ENCODE measurements at regions not wholly inside any gene's neighbourhood (a gene's known extent, or its start where the extent isn't known, plus 50 kb on each side); places are given as distances from the start of the nearest gene placed in this dataset.
"Not testable (repeated sequence)": the region's sequence is repeated elsewhere in the genome, so short reads cannot be mapped to it uniquely, and the experiment has no call there.

- not testable (repeated sequence) for DNase-seq (ENCODE audit: low read depth, low spot score); H3K4me3 ChIP-seq (ENCODE audit: low read length)
Observed at GRCh38 chr2:187910922-187911321, 356.7 kb upstream of the TFPI start.

- no peak overlapping the region for H3K4me3 ChIP-seq (ENCODE audit: low read length)
- DNase-seq (ENCODE audit: low read depth, low spot score) = no peak
Observed at GRCh38 chr2:187912950-187913349, 358.7 kb upstream of the TFPI start.

GRCh38 chr2:187915810-187916209 lies 361.6 kb upstream of the TFPI start:
- H3K4me3 ChIP-seq (ENCODE audit: low read length) = no peak overlapping the region
- no peak for DNase-seq (ENCODE audit: low read depth, low spot score)

GRCh38 chr2:187916799-187917198 lies 362.6 kb upstream of the TFPI start:
- DNase-seq (ENCODE audit: low read depth, low spot score) = no peak
- H3K4me3 ChIP-seq (ENCODE audit: low read length) = no peak overlapping the region

GRCh38 chr2:187917535-187917934 lies 363.3 kb upstream of the TFPI start:
- DNase-seq (ENCODE audit: low read depth, low spot score) = no peak
- H3K4me3 ChIP-seq (ENCODE audit: low read length) = no peak overlapping the region

GRCh38 chr2:187918996-187919821 lies 365.0 kb upstream of the TFPI start:
- DNase-seq (ENCODE audit: low read depth, low spot score) = no peak
- H3K4me3 ChIP-seq (ENCODE audit: low read length) = no peak overlapping the region

GRCh38 chr2:187920511-187920910 lies 366.3 kb upstream of the TFPI start:
- DNase-seq (ENCODE audit: low read depth, low spot score) = no peak
- H3K4me3 ChIP-seq (ENCODE audit: low read length) = no peak overlapping the region

- H3K4me3 ChIP-seq (ENCODE audit: low read length) = no peak overlapping the region
- DNase-seq (ENCODE audit: low read depth, low spot score) = no peak
Observed at GRCh38 chr2:187922846-187923245, 368.6 kb upstream of the TFPI start.

- H3K4me3 ChIP-seq (ENCODE audit: low read length) = no peak overlapping the region
- DNase-seq (ENCODE audit: low read depth, low spot score) = no peak
Observed at GRCh38 chr2:187924293-187924692, 367.4 kb upstream of the GULP1 start.

- DNase-seq (ENCODE audit: low read depth, low spot score) = no peak
- no peak overlapping the region for H3K4me3 ChIP-seq (ENCODE audit: low read length)
Observed at GRCh38 chr2:187934236-187934635, 357.4 kb upstream of the GULP1 start.

- H3K4me3 ChIP-seq (ENCODE audit: low read length) = no peak overlapping the region
- no peak for DNase-seq (ENCODE audit: low read depth, low spot score)
Observed at GRCh38 chr2:187934692-187935091, 357.0 kb upstream of the GULP1 start.

- no peak overlapping the region for H3K4me3 ChIP-seq (ENCODE audit: low read length)
- DNase-seq (ENCODE audit: low read depth, low spot score) = no peak
Observed at GRCh38 chr2:187935126-187935525, 356.5 kb upstream of the GULP1 start.

GRCh38 chr2:187936228-187936627 lies 355.4 kb upstream of the GULP1 start:
- no peak overlapping the region for H3K4me3 ChIP-seq (ENCODE audit: low read length)
- no peak for DNase-seq (ENCODE audit: low read depth, low spot score)

GRCh38 chr2:187939180-187939579 lies 352.5 kb upstream of the GULP1 start:
- DNase-seq (ENCODE audit: low read depth, low spot score) = no peak
- no peak overlapping the region for H3K4me3 ChIP-seq (ENCODE audit: low read length)

- DNase-seq (ENCODE audit: low read depth, low spot score) = no peak
- no peak overlapping the region for H3K4me3 ChIP-seq (ENCODE audit: low read length)
Observed at GRCh38 chr2:187942876-187943275, 348.8 kb upstream of the GULP1 start.

- no peak for DNase-seq (ENCODE audit: low read depth, low spot score)
- H3K4me3 ChIP-seq (ENCODE audit: low read length) = no peak overlapping the region
Observed at GRCh38 chr2:187943772-187944369, 347.8 kb upstream of the GULP1 start.

- DNase-seq (ENCODE audit: low read depth, low spot score) = no peak
- no peak overlapping the region for H3K4me3 ChIP-seq (ENCODE audit: low read length)
Observed at GRCh38 chr2:187949859-187950258, 341.8 kb upstream of the GULP1 start.

- no peak overlapping the region for H3K4me3 ChIP-seq (ENCODE audit: low read length)
Observed at GRCh38 chr2:187951470-187952218, 340.0 kb upstream of the GULP1 start.

GRCh38 chr2:187956906-187957534 lies 334.7 kb upstream of the GULP1 start:
- no peak for DNase-seq (ENCODE audit: low read depth, low spot score)
- H3K4me3 ChIP-seq (ENCODE audit: low read length) = no peak overlapping the region

More at GRCh38 chr2:187951470-187952218, 340.0 kb upstream of the GULP1 start:
- DNase-seq (ENCODE audit: low read depth, low spot score) = no peak

- no peak for DNase-seq (ENCODE audit: low read depth, low spot score)
- H3K4me3 ChIP-seq (ENCODE audit: low read length) = no peak overlapping the region
Observed at GRCh38 chr2:187959821-187960220, 331.9 kb upstream of the GULP1 start.
